NCI-H446 treated with DMSO at 0.1 percent for 48 hours (cell line): ENCODE measurements at regions not wholly inside any gene's neighbourhood (a gene's known extent, or its start where the extent isn't known, plus 50 kb on each side); places are given as distances from the start of the nearest gene placed in this dataset.
A peak's percentile ranks its signal among the peaks of the same experiment; 100 is the strongest.
"Not testable (repeated sequence)": the region's sequence is repeated elsewhere in the genome, so short reads cannot be mapped to it uniquely, and the experiment has no call there.

Experiments
- DNase-seq: peaks from one replicate; lab custom pipeline; 2025; lab: John Stamatoyannopoulos, UW

- no peak for DNase-seq
These were observed 276.8 kb downstream of the PCDH20 start for GRCh38 chr13:61138857-61139256.

GRCh38 chr13:61136515-61136914, 279.1 kb downstream of the PCDH20 start:
- DNase-seq: no peak

- DNase-seq: no peak
These were observed 279.6 kb downstream of the PCDH20 start for GRCh38 chr13:61136093-61136492.

- no peak for DNase-seq
These were observed 280.1 kb downstream of the PCDH20 start for GRCh38 chr13:61135583-61135982.

- DNase-seq: peak; percentile 10
These were observed 286.6 kb downstream of the PCDH20 start for GRCh38 chr13:61128850-61129645.

GRCh38 chr13:61123538-61124289, 291.9 kb downstream of the PCDH20 start:
- DNase-seq: no peak

GRCh38 chr13:61113140-61113658, 302.4 kb downstream of the PCDH20 start:
- DNase-seq: no peak

GRCh38 chr13:61111529-61111928, 304.1 kb downstream of the PCDH20 start:
- DNase-seq: no peak

- DNase-seq: peak; percentile 34
These were observed 304.9 kb downstream of the PCDH20 start for GRCh38 chr13:61110732-61111131.

GRCh38 chr13:61109741-61110140, 305.9 kb downstream of the PCDH20 start:
- DNase-seq: no peak

GRCh38 chr13:61107989-61108388, 307.7 kb downstream of the PCDH20 start:
- no peak for DNase-seq

GRCh38 chr13:61095885-61096284, 319.8 kb downstream of the PCDH20 start:
- no peak for DNase-seq

- no peak for DNase-seq
These were observed 320.8 kb downstream of the PCDH20 start for GRCh38 chr13:61094865-61095264.

GRCh38 chr13:61089894-61090293, 325.8 kb downstream of the PCDH20 start:
- not testable (repeated sequence) for DNase-seq

- DNase-seq: no peak
These were observed 329.6 kb downstream of the PCDH20 start for GRCh38 chr13:61086087-61086486.

GRCh38 chr13:61084988-61085387, 330.7 kb downstream of the PCDH20 start:
- no peak for DNase-seq

- no peak for DNase-seq
These were observed 336.5 kb downstream of the PCDH20 start for GRCh38 chr13:61078976-61079770.

- no peak for DNase-seq
These were observed 363.5 kb downstream of the PCDH20 start for GRCh38 chr13:61052175-61052574.

- no peak for DNase-seq
These were observed 370.4 kb downstream of the PCDH20 start for GRCh38 chr13:61045251-61045650.

- no peak for DNase-seq
These were observed 375.5 kb downstream of the PCDH20 start for GRCh38 chr13:61040181-61040580.

- DNase-seq: no peak
These were observed 376.3 kb downstream of the PCDH20 start for GRCh38 chr13:61039302-61039701.

GRCh38 chr13:61036715-61037114, 378.9 kb downstream of the PCDH20 start:
- no peak for DNase-seq
